ENCODE measurements at regions not wholly inside any gene's neighbourhood (a gene's known extent, or its start where the extent isn't known, plus 50 kb on each side); places are given as distances from the start of the nearest gene placed in this dataset.

GRCh38 chr7:46123756-46124343 lies 202.8 kb upstream of the IGFBP3 start (continued):
- TF ChIP-seq SOX15 (CRISPR knock-in tag; IDR thresholded peaks at IDR 0.05) (no peak), ZNF512 (CRISPR knock-in tag; IDR thresholded peaks at IDR 0.05; ENCODE audit: borderline replicate concordance) (no peak), AR (CRISPR knock-in tag; IDR thresholded peaks at IDR 0.05) (no peak), PREB (CRISPR knock-in tag; IDR thresholded peaks at IDR 0.05; ENCODE audit: borderline replicate concordance) (no peak), ZNF532 (CRISPR knock-in tag; IDR thresholded peaks at IDR 0.05; ENCODE audit: borderline replicate concordance) (no peak)

GRCh38 chr7:46115410-46115809 lies 194.3 kb upstream of the IGFBP3 start:
- ChIA-PET POLR2A (no interaction called here), CTCF (no interaction called here)
- H3K4me1 Mint-ChIP-seq: no peaks in the 10 kb centered on the region
- TF ChIP-seq AFF4 (CRISPR knock-in tag; IDR thresholded peaks at IDR 0.05; ENCODE audit: borderline replicate concordance) (no peak), RELA (CRISPR knock-in tag; IDR thresholded peaks at IDR 0.05; ENCODE audit: borderline replicate concordance) (no peak), CBFB (CRISPR knock-in tag; IDR thresholded peaks at IDR 0.05; ENCODE audit: low read depth) (no peak), ARID4B (CRISPR knock-in tag; IDR thresholded peaks at IDR 0.05; ENCODE audit: borderline replicate concordance) (no peak), E2F5 (CRISPR knock-in tag; IDR thresholded peaks at IDR 0.05) (no peak), PRDM15 (CRISPR knock-in tag; IDR thresholded peaks at IDR 0.05) (no peak)
- no peaks in the 10 kb centered on the region; the same call in 1 of the 2 replicates for H3K9me3 Mint-ChIP-seq
- H3K36me3 Mint-ChIP-seq: no peaks in the 10 kb centered on the region
- no peak overlapping the region for H3K27ac Mint-ChIP-seq
- no peak overlapping the region for H3K4me3 Mint-ChIP-seq
- ATAC-seq (no peak), DNase-seq (ENCODE audit: low spot score) (no peak)
- H3K27me3 Mint-ChIP-seq (ENCODE audit: low read depth): no peaks in the 10 kb centered on the region
